ENCODE measurements at regions not wholly inside any gene's neighbourhood (a gene's known extent, or its start where the extent isn't known, plus 50 kb on each side); places are given as distances from the start of the nearest gene placed in this dataset.

- no peak for TF ChIP-seq BCLAF1 (IDR thresholded peaks at IDR 0.05)
- no peak for TF ChIP-seq SP1 (IDR thresholded peaks at IDR 0.05; ENCODE audit: low read depth, low read length)
- no peak for TF ChIP-seq TARDBP (IDR thresholded peaks at IDR 0.05; ENCODE audit: borderline replicate concordance)
- no peak for TF ChIP-seq RELA (IDR thresholded peaks at IDR 0.05; ENCODE audit: borderline replicate concordance, partially characterized antibody)
- no peak for TF ChIP-seq ATF2 (IDR thresholded peaks at IDR 0.05; ENCODE audit: low read length)
- no peak for TF ChIP-seq NRF1 (conservative IDR thresholded peaks at IDR 0.05; ENCODE audit: low read depth, low read length)
Measured at GRCh38 chr4:28557755-28558154, 1697.1 kb downstream of the STIM2 start (continued).

- WGBS (ENCODE audit: insufficient coverage, insufficient replicate concordance, low lambda C conversion rate, missing lambda C conversion rate) = 0% methylated on average over 2 of the region's 2 CpGs
- Histone ChIP-seq H3K27ac (ENCODE audit: control insufficient read depth, insufficient read depth) (no peak overlapping the region), H3K36me3 (ENCODE audit: control insufficient read depth in 2 of 2, insufficient read depth in 2 of 2, low read length in 1 of 2) (no peaks in the 10 kb centered on the region), H3K4me2 (ENCODE audit: control insufficient read depth, insufficient read depth) (no peak overlapping the region), H3K79me2 (ENCODE audit: control insufficient read depth, insufficient read depth, low read length) (no peaks in the 10 kb centered on the region), H3K4me1 (ENCODE audit: control insufficient read depth, insufficient read depth, low read length) (no peaks in the 10 kb centered on the region), H3K4me3 (no peak overlapping the region), H3K27me3 (replicated peaks in 1 of 2; ENCODE audit: control insufficient read depth in 2 of 2, insufficient read depth in 2 of 2, low read length in 1 of 2) (no peaks in the 10 kb centered on the region), H2AFZ (ENCODE audit: control insufficient read depth, low read depth, low read length) (no peak overlapping the region), H3K9ac (ENCODE audit: control insufficient read depth, insufficient read depth, low read length) (no peak overlapping the region), H3K9me3 (replicated peaks; ENCODE audit: control insufficient read depth, insufficient read depth, low read length) (no peaks in the 10 kb centered on the region), H4K20me1 (ENCODE audit: control insufficient read depth, insufficient read depth) (no peaks in the 10 kb centered on the region)
- in situ Hi-C loops (cut with MboI) (no loop called here), intact Hi-C loops (cut with micrococcal nuclease; ENCODE audit: unreplicated experiment) (no loop called here)
- ATAC-seq = no peak
- ChIA-PET CTCF (interaction anchor here (1.2 kb wide), 1 partner anchor 11 kb away, joined by 3 read pairs; no protein-coding TSS in a partner anchor), SMC1A (ENCODE audit: uncharacterized antibody, unreplicated experiment) (no interaction called here), POLR2A (no interaction called here), RAD21 (ENCODE audit: unreplicated experiment) (interaction anchor here (1.6 kb wide), 1 partner anchor 333 kb away, joined by 4 read pairs; no protein-coding TSS in a partner anchor)
- DNase-seq (ENCODE audit: low read depth, low spot score) = no peak
- FAIRE-seq = no peak
- BruUV-seq (replicated peaks) = no TSS peak
- TF ChIP-seq MYC (IDR thresholded peaks at IDR 0.05; ENCODE audit: insufficient read depth, insufficient read length, insufficient replicate concordance, low read length, severe bottlenecking) (no peak), SUPT20H (IDR thresholded peaks at IDR 0.05; ENCODE audit: borderline replicate concordance, control insufficient read depth, low read depth, low read length) (no peak), ZNF687 (IDR thresholded peaks at IDR 0.05) (no peak), SP1 (IDR thresholded peaks at IDR 0.05; ENCODE audit: low read depth, low read length) (no peak), PML (IDR thresholded peaks at IDR 0.05; ENCODE audit: low read length) (no peak), SMC3 (IDR thresholded peaks at IDR 0.05; ENCODE audit: borderline replicate concordance, low read length) (no peak), E2F4 (IDR thresholded peaks at IDR 0.05; ENCODE audit: low read depth, low read length) (no peak), TAF1 (IDR thresholded peaks at IDR 0.05; ENCODE audit: borderline replicate concordance, low read depth, low read length) (no peak), TCF3 (IDR thresholded peaks at IDR 0.05; ENCODE audit: borderline replicate concordance, insufficient read depth, low read depth, low read length) (no peak)
Measured at GRCh38 chr4:28558895-28559294, 1698.3 kb downstream of the STIM2 start.

All from GM12878 (cell line).